IMR-90 (cell line): ENCODE measurements at regions not wholly inside any gene's neighbourhood (a gene's known extent, or its start where the extent isn't known, plus 50 kb on each side); places are given as distances from the start of the nearest gene placed in this dataset.

Experiments used
- ATAC-seq: fragments of 200-7000 bp; cut with Tn5 transposase; 2 replicates; pipeline ENCODE4 v1.9.1; 2020; ENCODE audit warnings: low read depth, mild to moderate bottlenecking, moderate library complexity
- BruUV-seq: library from RNA; stranded (reverse); fragments of 400-500 nt; replicated peaks from 2 replicates; lab custom pipeline; 2021; lab: Mats Ljungman, UMichigan
- CTCF ChIA-PET: fragments of 300-600 bp; formaldehyde crosslinking; extraction: SDS; loops from one replicate; lab custom pipeline; 2021; ENCODE audit warnings: antibody characterized with exemption; lab: Yijun Ruan, JAX
- POLR2A ChIA-PET: fragments of 300-600 bp; sonication (Branson Sonifier 250); formaldehyde crosslinking; loops from one replicate; lab custom pipeline; 2022; ENCODE audit warnings: antibody characterized with exemption; ENCODE audit not compliant: unreplicated experiment; lab: Charles Lee
- DNase-seq: peaks from one replicate; pipeline ENCODE4 v3.0.0; 2013
- H2AFZ ChIP-seq: replicated peaks from 2 replicates; pipeline ENCODE3; 2013; ENCODE audit warnings: low read length, mild to moderate bottlenecking; ENCODE audit not compliant: poor library complexity
- H2AK5ac ChIP-seq: 2 replicates; pipeline ENCODE4 v1.6.1; 2013; ENCODE audit warnings: low read depth, low read length, inconsistent platforms
- H2AK9ac ChIP-seq: replicated peaks from 2 replicates; pipeline ENCODE3; 2013; ENCODE audit warnings: mild to moderate bottlenecking, low read depth, low read length, moderate library complexity; ENCODE audit not compliant: poor library complexity
- H2BK120ac ChIP-seq: 2 replicates; pipeline ENCODE4 v1.6.1; 2013; ENCODE audit warnings: low read depth, low read length, inconsistent platforms
- H2BK15ac ChIP-seq: 3 replicates; pipeline ENCODE4 v1.6.1; 2013; ENCODE audit warnings: low read depth, low read length, inconsistent platforms
- H2BK20ac ChIP-seq: 2 replicates; pipeline ENCODE4 v1.6.1; 2013; ENCODE audit warnings: low read depth, mild to moderate bottlenecking, inconsistent platforms, low read length, moderate library complexity
- H2BK5ac ChIP-seq: 2 replicates; pipeline ENCODE4 v1.6.1; 2013; ENCODE audit warnings: mild to moderate bottlenecking, low read depth, low read length, inconsistent platforms; ENCODE audit not compliant: poor library complexity, severe bottlenecking
- H3K14ac ChIP-seq: replicated peaks from 2 replicates; pipeline ENCODE4 v1.6.1; 2013; ENCODE audit warnings: low read depth, low read length, inconsistent platforms
- H3K18ac ChIP-seq: 2 replicates; pipeline ENCODE4 v1.6.1; 2013; ENCODE audit warnings: low read depth, low read length, control low read depth
- H3K23ac ChIP-seq: 2 replicates; pipeline ENCODE4 v1.6.1; 2013; ENCODE audit warnings: low read depth, low read length, inconsistent platforms
- H3K27ac ChIP-seq: 2 replicates; pipeline ENCODE4 v1.5.1; 2013; ENCODE audit warnings: mild to moderate bottlenecking, control low read depth, low read length; ENCODE audit not compliant: insufficient read depth
- H3K27me3 ChIP-seq: 2 replicates; pipeline ENCODE4 v1.6.1; 2013; ENCODE audit warnings: low read length; ENCODE audit not compliant: control insufficient read depth, insufficient read depth
- H3K36me3 ChIP-seq: 2 replicates; pipeline ENCODE4 v1.6.1; 2013; ENCODE audit warnings: low read length, mixed read lengths; ENCODE audit not compliant: control insufficient read depth, insufficient read depth
- H3K4ac ChIP-seq: 2 replicates; pipeline ENCODE4 v1.6.1; 2013; ENCODE audit warnings: low read depth, low read length, inconsistent platforms
- H3K4me1 ChIP-seq: 2 replicates; pipeline ENCODE4 v1.6.1; 2013; ENCODE audit warnings: low read length, mixed read lengths; ENCODE audit not compliant: control insufficient read depth, insufficient read depth
- H3K4me2 ChIP-seq: 2 replicates; pipeline ENCODE4 v1.6.1; 2013; ENCODE audit warnings: low read depth, mild to moderate bottlenecking, control low read depth, low read length, moderate library complexity
- H3K4me3 ChIP-seq: 2 replicates; pipeline ENCODE4 v1.5.1; 2013; ENCODE audit warnings: low read depth, mild to moderate bottlenecking, control low read depth, low read length, moderate library complexity; ENCODE audit not compliant: insufficient read depth
- H3K56ac ChIP-seq: 2 replicates; pipeline ENCODE4 v1.6.1; 2013; ENCODE audit warnings: low read length, inconsistent platforms; ENCODE audit not compliant: insufficient read depth; ENCODE audit errors: extremely low read depth
- H3K79me1 ChIP-seq, 2 experiments: 2 replicates each; pipeline ENCODE4 v1.6.1; 2013; ENCODE audit warnings: low read length in 2 of 2, inconsistent platforms in 1 of 2, low read depth in 1 of 2
- H3K9ac ChIP-seq: 2 replicates; pipeline ENCODE4 v1.6.1; 2013; ENCODE audit warnings: low read depth, low read length, control low read depth
- H3K9me1 ChIP-seq: 2 replicates; pipeline ENCODE4 v1.6.1; 2013; ENCODE audit warnings: low read length, inconsistent platforms; ENCODE audit not compliant: insufficient read depth
- H3K9me3 ChIP-seq: 2 replicates; pipeline ENCODE4 v1.6.1; 2013; ENCODE audit warnings: low read length; ENCODE audit not compliant: control insufficient read depth, insufficient read depth
- H4K20me1 ChIP-seq: 2 replicates; pipeline ENCODE4 v1.6.1; 2013; ENCODE audit warnings: low read length, inconsistent platforms; ENCODE audit not compliant: insufficient read depth
- H4K5ac ChIP-seq: 2 replicates; pipeline ENCODE4 v1.6.1; 2013; ENCODE audit warnings: mild to moderate bottlenecking, low read depth, low read length, control low read depth
- H4K8ac ChIP-seq, 2 experiments: 2 replicates each; pipeline ENCODE4 v1.6.1; 2013; ENCODE audit warnings: low read depth in 2 of 2, low read length in 2 of 2, control low read depth in 1 of 2, inconsistent platforms in 1 of 2
- H4K91ac ChIP-seq: 2 replicates; pipeline ENCODE4 v1.6.1; 2013; ENCODE audit warnings: low read depth, low read length, inconsistent platforms; ENCODE audit not compliant: insufficient read depth
- BHLHE40 ChIP-seq: fragments of 150-350 bp; IDR thresholded peaks from 2 replicates; pipeline ENCODE4 v1.6.1; 2016; ENCODE audit warnings: mild to moderate bottlenecking, low read depth, low read length
- CEBPB ChIP-seq: IDR thresholded peaks from 2 replicates; pipeline ENCODE4 v1.6.1; 2012; ENCODE audit warnings: low read depth, low read length, improper control_type of control experiment
- CHD1 ChIP-seq: IDR thresholded peaks from 2 replicates; pipeline ENCODE4 v1.6.1; 2012; ENCODE audit warnings: low read depth, low read length, improper control_type of control experiment
- CTCF ChIP-seq: conservative IDR thresholded peaks from 2 replicates; pipeline ENCODE4 v1.5.1; 2012; ENCODE audit warnings: mild to moderate bottlenecking, low read depth, low read length, improper control_type of control experiment
- ELK1 ChIP-seq: fragments of 150-350 bp; IDR thresholded peaks from 2 replicates; pipeline ENCODE4 v1.6.1; 2016; ENCODE audit warnings: low read depth, mild to moderate bottlenecking, low read length, moderate library complexity, borderline replicate concordance
- FOS ChIP-seq: fragments of 150-350 bp; IDR thresholded peaks from 2 replicates; pipeline ENCODE4 v1.6.1; 2016; ENCODE audit warnings: low read depth, low read length
- MAFK ChIP-seq: IDR thresholded peaks from 2 replicates; pipeline ENCODE4 v1.6.1; 2012; ENCODE audit warnings: low read depth, low read length, improper control_type of control experiment
- MAZ ChIP-seq: IDR thresholded peaks from 2 replicates; pipeline ENCODE4 v1.6.1; 2012; ENCODE audit warnings: low read depth, mild to moderate bottlenecking, low read length, improper control_type of control experiment, moderate library complexity, borderline replicate concordance
- MXI1 ChIP-seq: IDR thresholded peaks from 2 replicates; pipeline ENCODE4 v1.6.1; 2012; ENCODE audit warnings: low read depth, mild to moderate bottlenecking, low read length, moderate library complexity, borderline replicate concordance
- NFE2L2 ChIP-seq: fragments of 150-350 bp; IDR thresholded peaks from 2 replicates; pipeline ENCODE4 v1.6.1; 2016; ENCODE audit warnings: low read depth, mild to moderate bottlenecking, low read length
- POLR2A ChIP-seq: IDR thresholded peaks from 2 replicates; pipeline ENCODE4 v1.6.1; 2012; ENCODE audit warnings: mild to moderate bottlenecking, low read depth, low read length
- RAD21 ChIP-seq: IDR thresholded peaks from 2 replicates; pipeline ENCODE4 v1.6.1; 2012; ENCODE audit warnings: low read length, improper control_type of control experiment
- RCOR1 ChIP-seq: IDR thresholded peaks from 2 replicates; pipeline ENCODE4 v1.6.1; 2012; ENCODE audit warnings: mild to moderate bottlenecking, low read length, improper control_type of control experiment; ENCODE audit not compliant: insufficient replicate concordance
- RFX5 ChIP-seq: IDR thresholded peaks from 2 replicates; pipeline ENCODE4 v1.8.0; 2012; ENCODE audit warnings: low read depth, mild to moderate bottlenecking, low read length, moderate library complexity
- SMC3 ChIP-seq: fragments of 150-350 bp; IDR thresholded peaks from 2 replicates; pipeline ENCODE4 v1.6.1; 2016; ENCODE audit warnings: low read depth, mild to moderate bottlenecking, antibody characterized with exemption, low read length, moderate library complexity
- USF2 ChIP-seq: fragments of 150-350 bp; IDR thresholded peaks from 2 replicates; pipeline ENCODE4 v1.6.1; 2017; ENCODE audit warnings: mild to moderate bottlenecking, antibody characterized with exemption, low read length, low read depth
- WGBS, 2 experiments: methylation state at CpG; one replicate each; pipeline versions ENCODE4 v1.1.5 to v1.1.7; 2013; ENCODE audit warnings: missing lambda C conversion rate in 2 of 2; ENCODE audit not compliant: insufficient read length in 1 of 2; ENCODE audit errors: extremely low coverage in 2 of 2; 5-methylcytosine and 5-hydroxymethylcytosine counted together
- dilution Hi-C: fragments of 300-500 bp; cut with HindIII; formaldehyde crosslinking; loops from one replicate; pipeline ENCODE4 v1.14.3; 2018; ENCODE audit warnings: low sequenced_read_pairs; ENCODE audit not compliant: unreplicated experiment
- in situ Hi-C: fragments of 300-500 bp; cut with MboI; formaldehyde crosslinking; loops from 3 replicates; pipeline ENCODE4 v1.14.3; 2019; ENCODE audit warnings: low sequenced_read_pairs, inconsistent platforms, mixed read lengths
- intact Hi-C: fragments of 100-400 bp; cut with micrococcal nuclease; formaldehyde crosslinking; loops from 2 replicates; pipeline ENCODE4 v1.10.0; 2022

GRCh38 chr12:14283489-14284144 is 81.9 kb upstream of the ATF7IP start:
- Histone ChIP-seq H3K4ac (no peak overlapping the region), H3K23ac (no peak overlapping the region), H3K14ac (no peak overlapping the region), H2AK5ac (no peak overlapping the region), H3K18ac (peak overlapping the region; percentile 96), H3K4me3 (no peak overlapping the region), H2AFZ (no peak overlapping the region), H2BK20ac (no peak overlapping the region), H2BK5ac (no peak overlapping the region), H2AK9ac (no peak overlapping the region), H3K56ac (no peak overlapping the region), H3K4me2 (peak overlapping the region; percentile 29; the same call in 1 of the 2 replicates), H2BK120ac (no peak overlapping the region), H3K4me1 (peaks cover 2% of the 10 kb centered on the region), H4K5ac (peak overlapping the region; percentile 95), H4K20me1 (no peaks in the 10 kb centered on the region), H3K9ac (no peak overlapping the region), H3K36me3 (no peaks in the 10 kb centered on the region), H3K9me1 (no peaks in the 10 kb centered on the region), H3K9me3 (no peaks in the 10 kb centered on the region), H2BK15ac (no peak overlapping the region), H3K27me3 (no peaks in the 10 kb centered on the region), H4K91ac (no peak overlapping the region), H3K79me1 (no peaks in the 10 kb centered on the region), H3K27ac (no peak overlapping the region), H4K8ac (peak overlapping the region in 1 of 2 experiments; percentile 35; a peak in 1 of 4 replicates)
- BruUV-seq: no TSS peak
- POLR2A ChIA-PET: no interaction called here
- intact Hi-C loops (no loop called here), in situ Hi-C loops (no loop called here), dilution Hi-C loops (no loop called here)
- no CpG with 5 or more reads among the region's 6 CpGs for WGBS, 2 experiments
- CTCF ChIA-PET: no interaction called here
- DNase-seq: no peak
- TF ChIP-seq CTCF (no peak), CHD1 (no peak), CEBPB (no peak), POLR2A (no peak), ELK1 (no peak), RAD21 (no peak), BHLHE40 (no peak), MAZ (no peak), FOS (no peak), RCOR1 (no peak), USF2 (no peak), MAFK (no peak), SMC3 (no peak), MXI1 (no peak), NFE2L2 (no peak), RFX5 (no peak)
- peak; percentile 40 for ATAC-seq
